SK-N-MC (cell line): ENCODE measurements at regions not wholly inside any gene's neighbourhood (a gene's known extent, or its start where the extent isn't known, plus 50 kb on each side); places are given as distances from the start of the nearest gene placed in this dataset.
A peak's percentile ranks its signal among the peaks of the same experiment; 100 is the strongest.
"Not testable (repeated sequence)": the region's sequence is repeated elsewhere in the genome, so short reads cannot be mapped to it uniquely, and the experiment has no call there.

Source experiments
- DNase-seq: peaks from one replicate; pipeline ENCODE4 v3.0.0-alpha.2; 2011; ENCODE audit warnings: low read depth, low spot score
- H3K27ac ChIP-seq: fragments of 200-600 bp; sonication (generic); 2 replicates; pipeline ENCODE4 v1.5.1; 2016; ENCODE audit warnings: mixed run types
- H3K36me3 ChIP-seq: fragments of 200-600 bp; sonication (generic); 2 replicates; pipeline ENCODE4 v1.6.1; 2017; ENCODE audit warnings: antibody characterized with exemption, low read length, mixed read lengths; ENCODE audit not compliant: insufficient read depth
- H3K4me3 ChIP-seq: fragments of 200-600 bp; sonication (generic); 2 replicates; pipeline ENCODE4 v1.5.1; 2016
- H3K9ac ChIP-seq: fragments of 200-600 bp; sonication (generic); 2 replicates; pipeline ENCODE4 v1.8.0; 2017; ENCODE audit warnings: mixed run types, mixed read lengths; ENCODE audit not compliant: insufficient read length
- H3K9me3 ChIP-seq: fragments of 200-600 bp; sonication (generic); 2 replicates; pipeline ENCODE4 v1.6.1; 2017; ENCODE audit warnings: low read depth, mild to moderate bottlenecking, antibody characterized with exemption, low read length, moderate library complexity, mixed read lengths
- EZH2 ChIP-seq: fragments of 200-600 bp; sonication (generic); IDR thresholded peaks from one replicate; pipeline ENCODE4 v1.6.1; 2017; ENCODE audit warnings: antibody characterized with exemption
- FOXP2 ChIP-seq: optimal IDR thresholded peaks from 2 replicates; pipeline ENCODE3; 2011; ENCODE audit warnings: mild to moderate bottlenecking, moderate library complexity; ENCODE audit not compliant: insufficient read depth; ENCODE audit errors: extremely low read length, control extremely low read depth
- POLR2AphosphoS5 ChIP-seq: IDR thresholded peaks from 2 replicates; pipeline ENCODE4 v1.6.1; 2012; ENCODE audit warnings: mild to moderate bottlenecking, low read depth, low read length, borderline replicate concordance

DNA sequence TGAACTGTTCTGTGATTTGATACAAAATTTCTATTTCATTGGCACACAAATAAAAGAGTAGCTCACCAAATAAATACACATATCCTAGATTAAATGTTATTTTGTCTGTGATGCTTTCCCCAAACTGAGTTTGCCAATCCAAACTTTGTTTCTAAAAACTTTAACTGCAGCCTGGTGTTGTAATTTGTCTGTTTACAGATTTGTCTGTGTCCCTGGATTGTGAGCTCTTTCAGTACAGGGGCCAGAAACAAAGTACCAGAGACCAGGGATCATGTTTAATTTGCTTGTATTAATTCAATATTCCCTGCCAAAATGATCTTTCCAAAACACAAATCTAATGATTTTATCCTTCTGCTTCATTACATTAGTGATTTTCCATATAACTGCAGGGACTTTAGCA lies 1044.6 kb upstream of the GJE1 start:
- Histone ChIP-seq H3K9me3 (no peaks in the 10 kb centered on the region), H3K4me3 (no peak overlapping the region), H3K36me3 (no peaks in the 10 kb centered on the region), H3K9ac (no peak overlapping the region), H3K27ac (peak overlapping the region; percentile 65)
- TF ChIP-seq FOXP2: no peak
- TF ChIP-seq POLR2AphosphoS5: no peak
- no peak for DNase-seq

DNA sequence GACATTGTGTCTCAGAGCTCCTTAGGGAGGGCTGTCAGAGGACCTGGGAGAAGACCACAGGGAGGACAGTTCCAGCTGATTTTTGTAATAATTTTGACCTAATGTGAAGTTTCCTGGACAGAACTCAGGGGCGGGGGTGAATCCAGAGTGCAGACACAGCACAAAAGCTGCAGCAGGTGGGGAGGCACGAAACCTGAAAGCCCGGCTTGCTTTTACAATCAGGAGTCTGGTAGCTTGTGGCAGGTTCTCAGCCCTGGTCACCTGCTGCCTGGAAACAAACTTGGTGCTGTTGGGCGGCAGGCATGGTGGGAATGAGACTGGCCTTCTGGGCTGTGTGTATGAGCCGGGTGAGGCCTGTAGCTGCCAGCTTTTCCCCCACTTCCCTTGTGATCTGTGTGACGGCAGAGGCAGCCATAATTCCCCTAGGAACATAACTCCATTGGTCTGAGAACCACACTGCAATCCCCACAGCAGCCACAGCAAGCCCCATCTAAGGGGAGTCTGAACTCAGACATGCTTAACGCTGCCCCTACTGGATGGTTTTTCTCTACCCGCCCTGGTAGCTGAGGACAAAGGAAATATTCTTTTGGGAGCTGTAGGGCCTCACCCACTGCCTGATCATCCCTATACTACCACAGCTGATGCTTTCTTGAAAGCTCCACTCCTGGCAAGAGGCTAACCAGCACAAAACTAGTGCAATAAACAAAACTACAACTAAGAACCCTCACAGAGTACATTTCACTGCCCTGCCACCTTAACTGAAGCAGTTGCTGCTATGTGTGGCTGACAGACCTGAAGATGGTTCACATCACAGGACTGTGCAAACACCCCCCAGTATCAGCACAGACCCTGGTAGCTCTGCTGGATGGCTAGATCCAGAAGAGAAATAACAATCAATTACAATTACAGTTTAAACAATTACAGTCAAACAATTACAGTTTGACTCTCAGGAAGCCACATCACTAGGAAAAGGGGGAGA lies 1055.1 kb upstream of the GJE1 start:
- H3K9me3 ChIP-seq: no peaks in the 10 kb centered on the region
- H3K4me3 ChIP-seq: no peak overlapping the region
- no peak for DNase-seq
- no peaks in the 10 kb centered on the region for H3K36me3 ChIP-seq
- no peak for TF ChIP-seq POLR2AphosphoS5
- TF ChIP-seq EZH2: no peak
- no peak for TF ChIP-seq FOXP2
- no peak overlapping the region for H3K27ac ChIP-seq
- no peak overlapping the region for H3K9ac ChIP-seq

DNA sequence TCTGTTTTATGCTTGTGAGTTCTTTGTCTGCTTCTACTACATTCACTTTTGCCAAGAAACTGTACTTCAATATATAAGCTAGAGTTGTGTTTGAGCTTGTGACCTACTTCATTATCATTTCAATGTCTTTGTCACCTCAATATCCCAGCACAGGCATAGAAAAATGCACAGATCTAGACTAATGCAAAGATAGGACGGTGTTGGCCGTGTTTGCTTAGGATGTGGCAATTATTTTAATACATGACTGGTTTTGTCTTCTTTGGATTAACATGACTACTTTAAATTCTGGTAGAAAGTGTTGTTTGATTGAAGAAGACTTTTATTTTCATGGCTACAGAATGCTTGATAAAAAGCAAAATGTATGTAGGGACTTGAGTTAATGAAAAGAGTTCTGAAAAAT lies 1075.0 kb upstream of the GJE1 start:
- H3K4me3 ChIP-seq: no peak overlapping the region
- H3K27ac ChIP-seq: peak overlapping the region; percentile 49; the same call in 1 of the 2 replicates
- H3K9ac ChIP-seq: no peak overlapping the region
- H3K9me3 ChIP-seq: no peaks in the 10 kb centered on the region
- TF ChIP-seq EZH2 (no peak), POLR2AphosphoS5 (no peak), FOXP2 (no peak)
- no peaks in the 10 kb centered on the region for H3K36me3 ChIP-seq
- DNase-seq: no peak

DNA sequence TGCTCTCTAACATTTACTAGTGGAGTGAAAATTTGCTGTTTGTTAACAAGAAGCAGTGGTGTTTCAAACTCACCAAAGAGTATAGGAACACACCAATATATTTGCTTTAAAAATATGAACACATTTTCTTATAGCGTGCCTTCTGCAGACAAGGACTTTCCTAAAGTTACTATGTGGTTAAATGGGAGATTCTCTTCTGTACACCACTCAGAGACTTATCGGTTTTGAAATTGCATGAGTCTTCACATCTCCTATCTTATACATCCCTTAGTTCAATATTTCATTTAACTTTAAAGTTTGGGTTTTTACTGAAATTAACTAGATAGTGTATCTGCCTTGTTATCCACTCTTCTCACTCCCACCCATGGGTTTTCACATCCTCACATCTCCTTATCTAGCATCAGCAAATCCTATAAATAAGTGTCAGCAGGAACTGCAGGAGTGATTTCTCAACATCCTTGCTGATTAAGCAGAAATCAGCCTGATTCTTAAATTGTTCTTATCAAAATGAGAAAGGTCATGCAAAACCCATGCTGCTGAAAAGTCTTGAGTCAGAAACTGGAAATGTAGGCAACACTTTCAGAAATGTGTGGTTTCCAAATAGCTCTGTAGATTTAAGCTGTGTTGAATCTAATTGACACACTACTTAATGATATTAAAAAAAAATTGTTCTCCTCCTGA lies 1075.6 kb upstream of the GJE1 start:
- TF ChIP-seq POLR2AphosphoS5 (peak; percentile 41; the same call in 1 of the 2 replicates), EZH2 (no peak), FOXP2 (no peak)
- Histone ChIP-seq H3K36me3 (no peaks in the 10 kb centered on the region), H3K4me3 (no peak overlapping the region), H3K9ac (no peak overlapping the region), H3K9me3 (no peaks in the 10 kb centered on the region), H3K27ac (peak overlapping the region; percentile 49; the same call in 1 of the 2 replicates)
- DNase-seq: peak; percentile 61

DNA sequence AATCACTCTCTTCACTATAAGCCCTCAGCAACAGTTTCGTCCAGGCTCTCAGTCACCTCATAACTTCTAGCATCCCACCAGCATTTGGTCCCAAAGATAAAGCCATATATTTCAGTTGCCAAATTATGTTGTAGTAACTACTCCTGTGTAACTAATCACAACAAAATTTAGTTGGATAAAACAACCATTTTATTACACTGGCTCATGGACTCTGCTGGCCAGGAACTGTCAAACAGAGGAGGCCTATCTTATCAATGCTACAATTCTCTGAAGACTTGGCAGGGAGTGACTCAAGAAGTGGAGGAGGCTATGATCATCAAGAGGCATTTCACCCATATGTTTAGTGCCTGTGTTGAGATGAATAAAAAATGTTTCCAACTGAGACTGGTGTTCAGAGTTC lies 1082.3 kb upstream of the GJE1 start:
- no peak for DNase-seq
- TF ChIP-seq FOXP2: no peak
- no peak for TF ChIP-seq EZH2
- no peak for TF ChIP-seq POLR2AphosphoS5
- Histone ChIP-seq H3K36me3 (no peaks in the 10 kb centered on the region), H3K4me3 (no peak overlapping the region), H3K9ac (no peak overlapping the region), H3K9me3 (no peaks in the 10 kb centered on the region; the same call in 1 of the 2 replicates), H3K27ac (no peak overlapping the region)

DNA sequence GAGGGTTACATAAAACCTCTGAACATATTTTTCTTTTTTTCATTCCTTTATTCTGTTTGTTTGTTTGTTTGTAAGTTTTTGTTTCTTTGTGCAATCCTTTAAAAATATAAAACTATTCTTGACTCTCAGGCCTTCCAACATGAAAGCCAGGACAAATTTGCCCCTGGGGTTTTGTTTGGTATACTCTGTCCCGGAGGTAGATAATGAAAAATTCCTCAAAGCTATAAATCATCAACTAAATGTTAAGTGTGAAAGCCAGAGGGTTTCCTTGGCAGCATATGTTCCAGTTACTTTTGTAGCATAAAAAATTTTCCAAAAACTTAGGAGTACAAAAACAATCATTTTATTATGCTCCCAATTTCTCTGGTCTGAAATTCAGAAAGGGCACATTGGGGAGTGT lies 1084.3 kb upstream of the GJE1 start:
- no peak overlapping the region for H3K9ac ChIP-seq
- H3K27ac ChIP-seq: no peak overlapping the region
- DNase-seq: no peak
- no peak overlapping the region for H3K4me3 ChIP-seq
- no peak for TF ChIP-seq EZH2
- TF ChIP-seq FOXP2: no peak
- TF ChIP-seq POLR2AphosphoS5: no peak
- H3K36me3 ChIP-seq: no peaks in the 10 kb centered on the region
- H3K9me3 ChIP-seq: peaks cover 5% of the 10 kb centered on the region; the same call in 1 of the 2 replicates

DNA sequence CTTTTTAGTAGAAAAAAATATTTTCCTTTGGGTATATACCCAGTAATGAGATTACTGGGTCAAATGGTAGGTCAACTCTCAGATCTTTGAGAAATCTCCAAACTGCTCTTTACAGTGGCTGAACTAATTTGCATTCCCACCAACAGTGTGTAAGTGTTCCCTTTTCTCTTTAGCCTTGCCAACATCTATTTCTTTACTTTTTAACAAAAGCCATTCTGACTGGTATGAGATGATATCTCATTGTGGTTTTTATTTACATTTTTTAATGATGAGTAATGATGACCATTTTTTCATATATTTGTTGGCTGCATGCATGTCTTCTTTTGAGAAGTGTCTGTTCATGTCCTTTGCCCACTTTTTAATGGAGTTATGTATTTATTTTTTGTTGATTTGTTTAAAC lies 1086.2 kb upstream of the GJE1 start:
- H3K36me3 ChIP-seq, DNase-seq, H3K9ac ChIP-seq, H3K27ac ChIP-seq, H3K4me3 ChIP-seq, H3K9me3 ChIP-seq: not testable (repeated sequence)

DNA sequence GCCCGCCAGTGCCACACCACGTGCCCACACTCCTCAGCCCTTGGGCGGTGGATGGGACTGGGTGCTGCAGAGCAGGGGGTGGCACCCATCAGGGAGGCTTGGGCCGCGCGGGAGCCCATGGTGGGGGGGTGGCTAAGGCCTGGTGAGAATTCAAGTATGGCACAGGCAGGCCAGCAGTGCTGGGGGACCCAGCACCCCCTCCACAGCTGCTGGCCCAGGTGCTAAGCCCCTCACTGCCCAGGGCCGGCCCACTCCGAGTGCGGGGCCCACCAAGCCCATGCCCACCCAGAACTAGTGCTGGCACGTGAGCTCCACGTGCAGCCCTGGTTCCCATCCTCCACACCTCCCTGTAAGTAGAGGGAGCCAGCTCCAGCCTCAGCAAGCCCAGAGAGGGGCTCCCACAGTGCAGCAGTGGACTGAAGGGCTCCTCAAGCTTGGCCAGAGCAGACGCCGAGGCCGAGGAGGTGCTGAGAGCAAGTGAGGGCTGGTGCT lies 1091.1 kb upstream of the GJE1 start:
- no peak for DNase-seq
- Histone ChIP-seq H3K36me3 (no peaks in the 10 kb centered on the region), H3K9ac (no peak overlapping the region), H3K27ac (no peak overlapping the region), H3K9me3 (peaks cover 8% of the 10 kb centered on the region; the same call in 1 of the 2 replicates), H3K4me3 (no peak overlapping the region)
- TF ChIP-seq POLR2AphosphoS5 (no peak), FOXP2 (no peak), EZH2 (no peak)
